ENCODE measurements at regions not wholly inside any gene's neighbourhood (a gene's known extent, or its start where the extent isn't known, plus 50 kb on each side); places are given as distances from the start of the nearest gene placed in this dataset.

- intact Hi-C loops (cut with DNase I), result no loop called here
- no peak for TF ChIP-seq EP300 (IDR thresholded peaks at IDR 0.05)
- no peak for TF ChIP-seq POLR2A (IDR thresholded peaks at IDR 0.05; ENCODE audit: low read depth)
- TF ChIP-seq POLR2AphosphoS5 (IDR thresholded peaks at IDR 0.05), result no peak
- TF ChIP-seq, protein P1, sequence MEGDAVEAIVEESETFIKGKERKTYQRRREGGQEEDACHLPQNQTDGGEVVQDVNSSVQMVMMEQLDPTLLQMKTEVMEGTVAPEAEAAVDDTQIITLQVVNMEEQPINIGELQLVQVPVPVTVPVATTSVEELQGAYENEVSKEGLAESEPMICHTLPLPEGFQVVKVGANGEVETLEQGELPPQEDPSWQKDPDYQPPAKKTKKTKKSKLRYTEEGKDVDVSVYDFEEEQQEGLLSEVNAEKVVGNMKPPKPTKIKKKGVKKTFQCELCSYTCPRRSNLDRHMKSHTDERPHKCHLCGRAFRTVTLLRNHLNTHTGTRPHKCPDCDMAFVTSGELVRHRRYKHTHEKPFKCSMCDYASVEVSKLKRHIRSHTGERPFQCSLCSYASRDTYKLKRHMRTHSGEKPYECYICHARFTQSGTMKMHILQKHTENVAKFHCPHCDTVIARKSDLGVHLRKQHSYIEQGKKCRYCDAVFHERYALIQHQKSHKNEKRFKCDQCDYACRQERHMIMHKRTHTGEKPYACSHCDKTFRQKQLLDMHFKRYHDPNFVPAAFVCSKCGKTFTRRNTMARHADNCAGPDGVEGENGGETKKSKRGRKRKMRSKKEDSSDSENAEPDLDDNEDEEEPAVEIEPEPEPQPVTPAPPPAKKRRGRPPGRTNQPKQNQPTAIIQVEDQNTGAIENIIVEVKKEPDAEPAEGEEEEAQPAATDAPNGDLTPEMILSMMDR (IDR thresholded peaks at IDR 0.05), result no peak
- WGBS, result 72% methylated on average over 2 of the region's 2 CpGs
- DNase-seq (ENCODE audit: extremely low spot score), result no peak
- H3K4me1 ChIP-seq, result peaks cover 21 to 24% (median 23%) of the 10 kb centered on the region in 4 donors
- no peaks in the 10 kb centered on the region for H3K9me3 ChIP-seq
- no peaks in the 10 kb centered on the region for H3K36me3 ChIP-seq
- H3K27me3 ChIP-seq, result no peaks in the 10 kb centered on the region
- H3K4me3 ChIP-seq, result no peak overlapping the region
- H3K27ac ChIP-seq (replicated peaks in 1 of 4), result no peak overlapping the region
These were observed 115.7 kb upstream of the MDM1 start for GRCh38 chr12:68447797-68448260.

DNA sequence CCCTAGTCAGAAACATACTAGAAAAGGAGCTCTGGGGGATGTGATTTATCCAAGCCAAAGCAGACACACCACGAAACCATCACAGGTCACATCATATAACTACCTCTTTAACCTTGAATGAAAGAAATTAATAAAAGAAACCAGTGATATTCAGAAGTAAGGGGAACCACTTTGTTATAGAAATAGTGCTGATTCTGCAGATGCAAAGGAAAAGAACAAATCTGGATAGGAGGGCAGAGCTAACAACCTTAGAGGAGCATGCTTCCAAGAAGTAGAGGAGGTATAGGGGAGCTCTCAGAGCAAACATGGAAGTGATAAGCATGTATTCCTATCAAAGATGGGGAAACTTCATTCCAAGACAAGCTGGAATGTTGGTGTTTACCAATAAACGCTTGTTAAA, 117.0 kb upstream of the MDM1 start:
- no peak overlapping the region for H3K27ac ChIP-seq (replicated peaks in 1 of 4)
- H3K9me3 ChIP-seq, result no peaks in the 10 kb centered on the region
- no peaks in the 10 kb centered on the region for H3K27me3 ChIP-seq
- DNase-seq (ENCODE audit: extremely low spot score), result no peak
- 92% methylated on average over 2 of the region's 2 CpGs for WGBS
- no peak for TF ChIP-seq EP300 (IDR thresholded peaks at IDR 0.05)
- H3K4me3 ChIP-seq, result no peak overlapping the region
- no peaks in the 10 kb centered on the region for H3K36me3 ChIP-seq
- intact Hi-C loops (cut with DNase I), result no loop called here
- peaks cover 23 to 25% (median 24%) of the 10 kb centered on the region in 4 donors for H3K4me1 ChIP-seq

DNA sequence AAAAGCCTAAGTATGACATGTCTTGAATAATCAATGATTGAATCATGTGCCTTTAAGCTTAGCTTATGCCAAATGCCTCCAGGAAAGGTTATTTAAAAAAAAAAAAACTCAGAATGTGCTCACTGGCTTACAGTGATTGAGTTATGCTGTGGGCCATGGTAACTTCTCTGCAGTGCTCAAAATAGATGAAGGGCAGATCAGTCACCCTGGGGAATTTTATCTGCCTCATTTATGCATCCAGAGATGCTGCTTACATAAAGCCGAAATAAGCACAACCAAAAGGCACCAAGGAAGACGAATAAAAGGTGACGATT, 118.7 kb upstream of the MDM1 start:
- intact Hi-C loops (cut with DNase I), result no loop called here
- TF ChIP-seq EP300 (IDR thresholded peaks at IDR 0.05), result no peak
- no peak for TF ChIP-seq POLR2A (IDR thresholded peaks at IDR 0.05; ENCODE audit: low read depth)
- H3K27me3 ChIP-seq, result no peaks in the 10 kb centered on the region
- WGBS, result 57% methylated on average over 3 of the region's 3 CpGs
- no peak for DNase-seq (ENCODE audit: extremely low spot score)
- peak overlapping the region in 1 of 4 donors; percentile 30 for H3K4me3 ChIP-seq
- peak overlapping the region in 2 of 4 donors; percentile 42 to 63 for H3K27ac ChIP-seq (replicated peaks in 1 of 4)
- peaks cover 23 to 30% (median 26%) of the 10 kb centered on the region in 4 donors for H3K4me1 ChIP-seq
- H3K36me3 ChIP-seq, result no peaks in the 10 kb centered on the region
- no peaks in the 10 kb centered on the region for H3K9me3 ChIP-seq

DNA sequence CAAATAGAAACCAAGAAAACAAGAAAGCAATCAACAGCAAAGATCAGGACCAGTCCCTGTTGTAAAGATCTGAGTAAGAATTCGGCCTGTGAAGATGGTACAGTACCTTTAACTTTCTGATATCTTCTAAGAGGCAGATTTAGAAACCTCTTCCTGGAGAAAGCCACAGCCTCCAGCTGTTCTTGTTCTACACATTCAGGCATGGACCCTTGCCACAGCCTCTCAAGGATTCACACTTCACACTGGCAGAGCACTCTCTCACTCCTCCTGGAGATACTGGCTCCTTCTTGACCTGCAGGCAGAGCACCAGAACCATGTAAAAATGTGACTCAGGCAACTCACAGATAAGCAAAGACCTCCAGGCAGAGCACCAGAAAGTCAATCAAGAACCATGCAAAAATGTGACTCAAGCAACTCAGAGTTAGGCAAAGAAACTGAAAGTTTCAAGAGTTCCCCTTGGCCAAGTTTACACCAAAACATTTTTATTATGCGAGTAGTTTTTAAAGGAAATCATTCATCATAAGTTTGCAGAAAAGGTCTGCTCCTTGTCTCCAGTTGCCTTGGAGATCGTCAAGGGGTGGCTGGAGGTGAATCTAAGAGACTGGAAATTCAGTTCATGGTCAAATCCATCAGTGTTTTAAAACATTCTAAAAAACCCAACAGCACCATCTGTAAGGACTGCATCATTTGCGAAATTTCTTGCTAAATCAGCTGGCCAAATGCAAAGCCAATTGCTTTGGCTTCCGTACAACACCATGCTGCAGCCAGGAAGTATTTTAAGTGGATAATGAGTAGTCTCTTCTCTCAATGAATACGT, 119.3 kb upstream of the MDM1 start:
- DNase-seq (ENCODE audit: extremely low spot score), result no peak
- H3K9me3 ChIP-seq, result no peaks in the 10 kb centered on the region
- H3K36me3 ChIP-seq, result no peaks in the 10 kb centered on the region
- 26% methylated on average over 6 of the region's 6 CpGs for WGBS
- H3K27ac ChIP-seq (replicated peaks in 1 of 4), result peak overlapping the region in 2 of 4 donors; percentile 42 to 63
- H3K27me3 ChIP-seq, result no peaks in the 10 kb centered on the region
- H3K4me3 ChIP-seq, result peak overlapping the region in 2 of 4 donors; percentile 3 to 30
- H3K4me1 ChIP-seq, result peaks cover 19 to 30% (median 26%) of the 10 kb centered on the region in 4 donors
- intact Hi-C loops (cut with DNase I), result no loop called here
- TF ChIP-seq POLR2AphosphoS5 (IDR thresholded peaks at IDR 0.05) (peak in 1 of 2 donors; percentile 19), POLR2A (IDR thresholded peaks at IDR 0.05; ENCODE audit: low read depth) (no peak), EP300 (IDR thresholded peaks at IDR 0.05) (no peak)
- TF ChIP-seq, protein P1 (IDR thresholded peaks at IDR 0.05), result no peak

DNA sequence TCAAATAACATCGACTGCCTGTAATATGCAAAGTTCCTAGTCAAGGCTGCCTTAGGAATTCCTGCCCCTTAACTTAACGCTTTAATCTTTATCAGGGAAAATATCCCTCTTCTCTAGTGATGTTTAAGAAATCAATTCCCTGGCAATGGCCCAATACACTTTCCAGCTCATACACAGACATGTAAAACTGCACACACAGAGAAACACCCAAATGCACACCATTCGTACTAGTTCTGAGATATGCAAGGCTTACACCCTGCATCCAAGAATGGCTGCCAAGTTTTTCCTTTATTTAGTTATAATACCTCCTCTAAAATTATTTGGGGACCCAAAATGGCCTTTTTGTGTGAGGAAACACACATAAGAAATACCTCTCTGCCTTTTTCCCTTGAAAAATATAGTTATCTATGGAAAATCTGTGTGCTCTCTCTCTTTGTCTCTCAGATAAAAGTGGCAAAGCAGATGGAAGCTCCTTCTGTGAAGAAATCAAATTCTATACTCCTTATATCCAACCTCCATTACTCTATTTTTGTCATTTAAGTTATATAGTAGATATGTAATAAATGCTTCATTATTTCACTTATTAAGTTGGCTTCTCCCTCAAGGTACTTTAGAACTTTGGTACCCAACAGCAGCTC, 120.0 kb upstream of the MDM1 start:
- Histone ChIP-seq H3K27ac (replicated peaks in 1 of 4) (peak overlapping the region in 2 of 4 donors; percentile 42 to 63), H3K4me3 (peak overlapping the region in 1 of 4 donors; percentile 30), H3K9me3 (no peaks in the 10 kb centered on the region), H3K27me3 (no peaks in the 10 kb centered on the region), H3K4me1 (peaks cover 18 to 30% (median 26%) of the 10 kb centered on the region in 4 donors), H3K36me3 (no peaks in the 10 kb centered on the region)
- DNase-seq (ENCODE audit: extremely low spot score), result no peak
- intact Hi-C loops (cut with DNase I), result no loop called here
- TF ChIP-seq EP300 (IDR thresholded peaks at IDR 0.05) (no peak), POLR2A (IDR thresholded peaks at IDR 0.05; ENCODE audit: low read depth) (no peak), POLR2AphosphoS5 (IDR thresholded peaks at IDR 0.05) (no peak)
- TF ChIP-seq, protein P1 (IDR thresholded peaks at IDR 0.05), result no peak
- WGBS, result 38% methylated on average over 3 of the region's 3 CpGs
